Right hindlimb (tissue), 1 donor: ENCODE measurements at regions not wholly inside any gene's neighbourhood (a gene's known extent, or its start where the extent isn't known, plus 50 kb on each side); places are given as distances from the start of the nearest gene placed in this dataset.

Experiments
- DNase-seq: peaks from one replicate; pipeline ENCODE4 v3.0.0-alpha.2; 2018

GRCh38 chr5:68380078-68380477 is 164.5 kb downstream of the PIK3R1 start:
- no peak for DNase-seq

- DNase-seq = no peak
Observed at GRCh38 chr5:68381060-68381459, 165.5 kb downstream of the PIK3R1 start.

- DNase-seq = no peak
Observed at GRCh38 chr5:68381909-68382308, 166.4 kb downstream of the PIK3R1 start.

- no peak for DNase-seq
Observed at GRCh38 chr5:68382640-68383039, 167.1 kb downstream of the PIK3R1 start.

GRCh38 chr5:68383888-68384310 is 168.3 kb downstream of the PIK3R1 start:
- DNase-seq = no peak

GRCh38 chr5:68384936-68385594 is 169.5 kb downstream of the PIK3R1 start:
- DNase-seq = no peak

GRCh38 chr5:68385936-68386335 is 170.4 kb downstream of the PIK3R1 start:
- no peak for DNase-seq

GRCh38 chr5:68387074-68387796 is 171.7 kb downstream of the PIK3R1 start:
- no peak for DNase-seq

- DNase-seq = no peak
Observed at GRCh38 chr5:68389618-68390017, 174.1 kb downstream of the PIK3R1 start.

- DNase-seq = no peak
Observed at GRCh38 chr5:68392617-68393016, 177.1 kb downstream of the PIK3R1 start.

- no peak for DNase-seq
Observed at GRCh38 chr5:68395302-68395701, 179.7 kb downstream of the PIK3R1 start.

GRCh38 chr5:68395926-68396511 is 180.5 kb downstream of the PIK3R1 start:
- no peak for DNase-seq

- no peak for DNase-seq
Observed at GRCh38 chr5:68396722-68397121, 181.2 kb downstream of the PIK3R1 start.

GRCh38 chr5:68398146-68398812 is 182.7 kb downstream of the PIK3R1 start:
- DNase-seq = no peak

- DNase-seq = no peak
Observed at GRCh38 chr5:68403301-68403700, 187.7 kb downstream of the PIK3R1 start.

- no peak for DNase-seq
Observed at GRCh38 chr5:68404246-68404645, 188.7 kb downstream of the PIK3R1 start.

GRCh38 chr5:68405026-68405684 is 189.6 kb downstream of the PIK3R1 start:
- no peak for DNase-seq

- no peak for DNase-seq
Observed at GRCh38 chr5:68405784-68406743, 190.5 kb downstream of the PIK3R1 start.

GRCh38 chr5:68406767-68407241 is 191.2 kb downstream of the PIK3R1 start:
- peak; percentile 22 for DNase-seq

- DNase-seq = no peak
Observed at GRCh38 chr5:68407311-68408239, 192.0 kb downstream of the PIK3R1 start.
